T-helper 2 cell treated with Interferon-gamma antibody and Interleukin-4, amounts not matched to agents 5 μg/mL and 100 μg/mL, for 36 hours (primary cell): ENCODE measurements at regions not wholly inside any gene's neighbourhood (a gene's known extent, or its start where the extent isn't known, plus 50 kb on each side); places are given as distances from the start of the nearest gene placed in this dataset.

Source experiments
- DNase-seq: peaks from one replicate; pipeline ENCODE4 v3.0.0; 2021; ENCODE audit warnings: low spot score
- H3K27ac Mint-ChIP-seq: one replicate; pipeline ENCODE4 v1.8.0; 2021; ENCODE audit warnings: mild to moderate bottlenecking, mixed read lengths
- H3K27me3 Mint-ChIP-seq: one replicate; pipeline ENCODE4 v1.8.0; 2021; ENCODE audit warnings: low read depth, mixed read lengths
- H3K36me3 Mint-ChIP-seq: one replicate; pipeline ENCODE4 v1.8.0; 2021; ENCODE audit warnings: low read depth, mixed read lengths
- H3K4me1 Mint-ChIP-seq: one replicate; pipeline ENCODE4 v1.8.0; 2021; ENCODE audit warnings: low read depth, mixed read lengths
- H3K4me3 Mint-ChIP-seq: one replicate; pipeline ENCODE4 v1.8.0; 2022; ENCODE audit warnings: mild to moderate bottlenecking, moderate library complexity, mixed read lengths
- H3K9me3 Mint-ChIP-seq: one replicate; pipeline ENCODE4 v1.8.0; 2021; ENCODE audit warnings: mixed read lengths

GRCh38 chr2:121897335-121897970, 142.0 kb downstream of the TSN start:
- no peaks in the 10 kb centered on the region for H3K27me3 Mint-ChIP-seq
- H3K27ac Mint-ChIP-seq = no peak overlapping the region

GRCh38 chr2:121898483-121898882, 143.0 kb downstream of the TSN start:
- no peaks in the 10 kb centered on the region for H3K9me3 Mint-ChIP-seq
- no peaks in the 10 kb centered on the region for H3K36me3 Mint-ChIP-seq
- H3K27ac Mint-ChIP-seq = no peak overlapping the region
- H3K27me3 Mint-ChIP-seq = no peaks in the 10 kb centered on the region
- H3K4me3 Mint-ChIP-seq = no peak overlapping the region
- DNase-seq = no peak
- H3K4me1 Mint-ChIP-seq = no peaks in the 10 kb centered on the region

More at GRCh38 chr2:121897335-121897970, 142.0 kb downstream of the TSN start:
- no peak overlapping the region for H3K4me3 Mint-ChIP-seq
- H3K4me1 Mint-ChIP-seq = no peaks in the 10 kb centered on the region
- DNase-seq = no peak
- H3K36me3 Mint-ChIP-seq = no peaks in the 10 kb centered on the region
- H3K9me3 Mint-ChIP-seq = no peaks in the 10 kb centered on the region

GRCh38 chr2:121900391-121900790, 144.9 kb downstream of the TSN start:
- H3K9me3 Mint-ChIP-seq = no peaks in the 10 kb centered on the region
- no peaks in the 10 kb centered on the region for H3K27me3 Mint-ChIP-seq
- H3K27ac Mint-ChIP-seq = no peak overlapping the region
- no peak for DNase-seq
- H3K4me3 Mint-ChIP-seq = no peak overlapping the region
- H3K36me3 Mint-ChIP-seq = no peaks in the 10 kb centered on the region
- no peaks in the 10 kb centered on the region for H3K4me1 Mint-ChIP-seq

- no peak for DNase-seq
- no peak overlapping the region for H3K27ac Mint-ChIP-seq
- H3K36me3 Mint-ChIP-seq = no peaks in the 10 kb centered on the region
- H3K4me1 Mint-ChIP-seq = no peaks in the 10 kb centered on the region
- no peak overlapping the region for H3K4me3 Mint-ChIP-seq
- no peaks in the 10 kb centered on the region for H3K9me3 Mint-ChIP-seq
- H3K27me3 Mint-ChIP-seq = no peaks in the 10 kb centered on the region
Measured at GRCh38 chr2:121902171-121902591, 146.7 kb downstream of the TSN start.

GRCh38 chr2:121902616-121903015, 147.2 kb downstream of the TSN start:
- no peaks in the 10 kb centered on the region for H3K36me3 Mint-ChIP-seq
- no peak for DNase-seq
- no peaks in the 10 kb centered on the region for H3K27me3 Mint-ChIP-seq
- H3K4me1 Mint-ChIP-seq = no peaks in the 10 kb centered on the region
- H3K9me3 Mint-ChIP-seq = no peaks in the 10 kb centered on the region
- no peak overlapping the region for H3K4me3 Mint-ChIP-seq
- H3K27ac Mint-ChIP-seq = no peak overlapping the region

GRCh38 chr2:121903037-121903689, 147.7 kb downstream of the TSN start:
- H3K36me3 Mint-ChIP-seq = no peaks in the 10 kb centered on the region

GRCh38 chr2:121904656-121905055, 149.2 kb downstream of the TSN start:
- H3K27me3 Mint-ChIP-seq = no peaks in the 10 kb centered on the region
- no peak for DNase-seq
- H3K4me3 Mint-ChIP-seq = no peak overlapping the region
- H3K27ac Mint-ChIP-seq = no peak overlapping the region
- no peaks in the 10 kb centered on the region for H3K4me1 Mint-ChIP-seq
- H3K36me3 Mint-ChIP-seq = no peaks in the 10 kb centered on the region
- H3K9me3 Mint-ChIP-seq = no peaks in the 10 kb centered on the region

More at GRCh38 chr2:121903037-121903689, 147.7 kb downstream of the TSN start:
- H3K27ac Mint-ChIP-seq = no peak overlapping the region
- no peaks in the 10 kb centered on the region for H3K9me3 Mint-ChIP-seq
- no peaks in the 10 kb centered on the region for H3K27me3 Mint-ChIP-seq
- no peaks in the 10 kb centered on the region for H3K4me1 Mint-ChIP-seq
- H3K4me3 Mint-ChIP-seq = no peak overlapping the region
- no peak for DNase-seq

- Mint-ChIP-seq H3K27me3 (no peaks in the 10 kb centered on the region), H3K4me3 (no peak overlapping the region), H3K36me3 (no peaks in the 10 kb centered on the region), H3K9me3 (no peaks in the 10 kb centered on the region), H3K4me1 (no peaks in the 10 kb centered on the region), H3K27ac (no peak overlapping the region)
- no peak for DNase-seq
Measured at GRCh38 chr2:121905201-121905600, 149.8 kb downstream of the TSN start.

GRCh38 chr2:121906170-121906569, 150.7 kb downstream of the TSN start:
- no peaks in the 10 kb centered on the region for H3K27me3 Mint-ChIP-seq
- H3K4me3 Mint-ChIP-seq = no peak overlapping the region
- H3K4me1 Mint-ChIP-seq = no peaks in the 10 kb centered on the region

GRCh38 chr2:121907928-121908327, 152.5 kb downstream of the TSN start:
- Mint-ChIP-seq H3K27me3 (no peaks in the 10 kb centered on the region), H3K4me3 (no peak overlapping the region)
- no peak for DNase-seq

More at GRCh38 chr2:121906170-121906569, 150.7 kb downstream of the TSN start:
- DNase-seq = no peak
- H3K9me3 Mint-ChIP-seq = no peaks in the 10 kb centered on the region
- H3K36me3 Mint-ChIP-seq = no peaks in the 10 kb centered on the region
- H3K27ac Mint-ChIP-seq = no peak overlapping the region

GRCh38 chr2:121910139-121910538, 154.7 kb downstream of the TSN start:
- Mint-ChIP-seq H3K27me3 (no peaks in the 10 kb centered on the region), H3K27ac (no peak overlapping the region), H3K4me3 (no peak overlapping the region), H3K9me3 (no peaks in the 10 kb centered on the region), H3K4me1 (no peaks in the 10 kb centered on the region), H3K36me3 (no peaks in the 10 kb centered on the region)
- no peak for DNase-seq

More at GRCh38 chr2:121907928-121908327, 152.5 kb downstream of the TSN start:
- no peaks in the 10 kb centered on the region for H3K9me3 Mint-ChIP-seq
- no peak overlapping the region for H3K27ac Mint-ChIP-seq
- no peaks in the 10 kb centered on the region for H3K36me3 Mint-ChIP-seq
- H3K4me1 Mint-ChIP-seq = no peaks in the 10 kb centered on the region

GRCh38 chr2:121911036-121911435, 155.6 kb downstream of the TSN start:
- DNase-seq = no peak
- H3K9me3 Mint-ChIP-seq = no peaks in the 10 kb centered on the region
- H3K4me1 Mint-ChIP-seq = no peaks in the 10 kb centered on the region
- H3K36me3 Mint-ChIP-seq = no peaks in the 10 kb centered on the region
- H3K27me3 Mint-ChIP-seq = no peaks in the 10 kb centered on the region
- H3K4me3 Mint-ChIP-seq = no peak overlapping the region
- H3K27ac Mint-ChIP-seq = no peak overlapping the region

GRCh38 chr2:121917143-121917542, 161.7 kb downstream of the TSN start:
- Mint-ChIP-seq H3K4me1 (no peaks in the 10 kb centered on the region), H3K36me3 (no peaks in the 10 kb centered on the region), H3K4me3 (no peak overlapping the region)

GRCh38 chr2:121918231-121918630, 162.8 kb downstream of the TSN start:
- Mint-ChIP-seq H3K36me3 (no peaks in the 10 kb centered on the region), H3K27ac (no peak overlapping the region), H3K27me3 (no peaks in the 10 kb centered on the region), H3K9me3 (no peaks in the 10 kb centered on the region), H3K4me1 (no peaks in the 10 kb centered on the region), H3K4me3 (no peak overlapping the region)
- DNase-seq = no peak

More at GRCh38 chr2:121917143-121917542, 161.7 kb downstream of the TSN start:
- Mint-ChIP-seq H3K27ac (no peak overlapping the region), H3K27me3 (no peaks in the 10 kb centered on the region), H3K9me3 (no peaks in the 10 kb centered on the region)
- DNase-seq = no peak
